Fibroblast of skin of left biceps (primary cell): ENCODE measurements at regions not wholly inside any gene's neighbourhood (a gene's known extent, or its start where the extent isn't known, plus 50 kb on each side); places are given as distances from the start of the nearest gene placed in this dataset.
"Not testable (repeated sequence)": the region's sequence is repeated elsewhere in the genome, so short reads cannot be mapped to it uniquely, and the experiment has no call there.

Experiments
- DNase-seq, 2 experiments: peaks; one replicate each; pipeline ENCODE4 v3.0.0-alpha.2; 2013; ENCODE audit warnings: low read depth in 2 of 2

DNA sequence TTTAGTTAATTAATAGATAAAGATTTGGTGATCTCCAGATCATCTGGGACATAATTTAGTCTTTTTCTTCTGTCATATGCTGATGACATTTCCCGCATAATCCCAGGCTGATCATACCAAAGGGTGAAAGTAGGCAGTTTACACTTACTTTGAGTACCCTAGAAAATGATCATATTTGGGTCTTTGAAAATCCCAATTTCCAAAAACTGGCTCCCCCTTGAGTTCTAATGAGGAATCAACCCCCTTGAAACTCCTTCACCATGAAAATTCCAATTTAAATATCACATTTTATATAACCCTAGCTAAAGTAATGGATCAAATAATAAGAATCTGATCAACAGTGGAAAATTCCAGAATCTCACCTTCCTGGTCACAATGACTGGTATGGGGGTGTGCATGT lies 223.4 kb downstream of the NAF1 start:
- no peak for DNase-seq

DNA sequence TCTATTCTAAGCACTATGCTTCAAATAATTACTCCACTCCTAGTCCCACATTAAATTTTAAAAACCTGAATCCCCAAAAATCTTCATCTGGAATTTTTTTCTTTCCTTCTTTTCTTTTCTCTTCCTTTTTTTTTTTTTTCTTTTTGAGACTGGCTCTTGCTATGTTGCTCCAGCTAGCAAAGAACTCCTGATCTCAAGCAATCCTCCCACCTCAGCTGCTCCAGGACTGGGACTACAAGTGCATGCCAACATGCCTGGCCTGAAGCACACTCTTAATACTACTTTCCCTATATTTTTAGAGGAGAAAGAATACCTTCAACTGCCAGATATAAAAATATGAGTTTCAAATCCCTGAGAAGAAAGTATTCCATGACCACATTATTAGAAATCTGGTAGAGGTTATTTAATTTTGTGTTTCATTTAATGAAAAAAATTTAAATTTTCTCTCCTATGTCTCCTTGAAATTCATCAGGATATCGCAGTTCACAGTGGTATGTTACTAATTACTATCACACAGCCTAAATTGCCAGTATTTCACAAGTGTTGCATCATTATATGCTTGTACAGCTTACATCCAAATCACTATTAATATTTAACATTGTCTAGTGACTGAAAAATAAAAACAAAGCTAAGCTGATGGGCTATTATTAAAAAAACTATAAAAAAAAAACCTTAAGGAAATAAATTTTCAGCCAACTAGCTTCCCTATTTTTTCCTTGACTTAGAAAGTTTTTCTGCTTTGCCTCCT lies 227.8 kb downstream of the NAF1 start:
- peak in 1 of 2 experiments; percentile 5 for DNase-seq

DNA sequence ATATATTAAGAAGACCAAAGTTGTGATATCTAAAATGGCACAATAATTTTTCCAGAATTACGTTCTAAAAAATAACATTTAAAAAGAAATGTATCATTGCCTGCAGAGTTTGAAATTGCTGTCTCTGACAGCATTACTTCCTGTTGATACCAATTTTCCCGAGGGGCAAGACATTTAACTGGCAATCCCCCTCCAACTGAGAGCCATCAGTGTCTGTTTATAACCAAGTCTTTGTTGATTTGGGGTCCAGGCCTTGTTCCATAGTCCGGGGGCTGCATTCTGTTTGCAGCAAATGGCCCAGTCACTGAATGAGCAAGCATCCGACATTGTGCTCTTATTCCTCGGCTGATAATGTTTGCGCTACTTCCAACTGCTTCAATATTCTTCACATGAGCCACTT lies 231.5 kb downstream of the NAF1 start:
- DNase-seq, result no peak

DNA sequence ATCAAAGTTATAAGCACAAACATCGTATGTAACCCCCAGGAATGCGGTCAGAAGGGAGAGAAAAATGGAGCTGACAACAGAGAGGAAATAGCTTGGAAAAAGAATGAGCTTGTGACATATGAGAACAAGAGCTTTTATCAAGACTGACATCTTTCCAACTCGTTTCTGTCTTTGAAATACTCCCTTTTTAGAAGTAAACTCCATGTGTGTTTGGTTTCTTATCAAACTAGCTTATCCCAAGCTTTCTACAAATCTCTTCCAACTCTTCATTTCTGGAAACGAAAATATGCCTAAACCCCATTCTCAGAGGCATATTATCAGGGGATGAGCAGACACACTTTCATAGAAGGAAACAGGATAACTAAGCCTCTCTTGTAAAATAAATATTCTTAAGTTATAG lies 235.4 kb downstream of the NAF1 start:
- DNase-seq, result no peak

DNA sequence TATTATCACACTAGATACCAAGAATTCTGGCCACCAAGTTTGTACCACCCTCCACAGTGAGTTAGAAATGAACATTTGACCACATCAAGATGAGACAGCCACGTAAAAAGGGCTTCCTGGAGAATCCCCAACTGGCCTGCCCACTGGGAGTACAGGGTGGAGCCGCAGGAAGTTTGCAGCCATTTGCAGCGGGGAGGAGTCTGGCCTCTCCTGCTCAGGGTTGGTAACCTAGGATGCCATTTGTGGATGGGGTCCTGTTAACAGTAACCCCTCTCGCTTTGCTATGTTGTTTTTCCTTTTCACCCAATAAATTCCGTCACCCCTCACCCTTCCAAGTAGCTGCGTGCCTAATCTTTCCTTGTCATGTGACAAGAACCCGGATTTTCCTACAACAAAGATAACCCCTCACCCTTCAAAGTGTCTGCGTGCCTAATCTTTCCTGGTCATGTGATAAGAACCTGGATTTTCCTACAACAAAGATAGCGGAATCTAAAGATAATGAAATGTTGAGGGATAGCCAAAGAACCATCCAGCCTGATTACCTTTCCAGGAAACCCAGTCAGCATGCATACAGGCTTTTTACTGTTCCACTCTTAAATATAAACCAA lies 245.4 kb downstream of the NAF1 start:
- no peak for DNase-seq

DNA sequence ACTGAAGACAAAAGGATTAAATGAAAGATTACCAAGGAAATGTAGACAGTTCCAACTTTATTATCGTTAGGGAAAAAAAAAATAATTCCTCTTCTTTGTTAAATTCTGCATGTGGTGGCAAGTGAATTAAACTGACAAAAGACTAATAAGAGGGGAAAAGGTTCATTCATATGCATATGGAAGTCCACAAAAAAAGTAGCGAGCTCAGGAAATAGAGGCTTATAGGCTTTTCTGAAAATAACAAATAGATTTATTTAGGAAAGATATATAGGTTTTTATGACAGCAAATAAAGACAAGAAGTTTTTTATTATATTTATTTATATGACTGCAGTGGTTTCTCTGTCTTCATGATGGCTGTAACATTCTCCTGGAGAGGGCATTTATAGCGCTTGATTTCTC lies 246.0 kb downstream of the NAF1 start:
- DNase-seq, result no peak

DNA sequence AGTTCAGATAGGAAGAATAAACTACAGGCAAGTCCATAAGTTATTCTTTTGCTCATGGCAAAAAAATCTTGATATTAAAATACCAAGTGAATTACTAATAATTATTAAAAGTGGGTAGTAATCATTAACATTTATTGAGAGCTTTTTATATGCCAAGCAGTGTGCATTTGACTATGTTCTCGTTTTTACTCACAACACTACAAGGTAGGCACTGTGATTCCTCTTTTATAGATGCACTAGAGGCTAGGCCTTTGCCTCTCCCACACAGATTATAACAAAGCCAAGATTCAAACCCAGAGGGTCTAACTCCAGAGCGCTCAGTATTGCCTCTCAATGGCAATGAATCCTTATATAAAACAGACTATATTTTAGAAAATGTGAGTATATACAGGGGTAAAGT lies 254.2 kb downstream of the NAF1 start:
- no peak for DNase-seq

DNA sequence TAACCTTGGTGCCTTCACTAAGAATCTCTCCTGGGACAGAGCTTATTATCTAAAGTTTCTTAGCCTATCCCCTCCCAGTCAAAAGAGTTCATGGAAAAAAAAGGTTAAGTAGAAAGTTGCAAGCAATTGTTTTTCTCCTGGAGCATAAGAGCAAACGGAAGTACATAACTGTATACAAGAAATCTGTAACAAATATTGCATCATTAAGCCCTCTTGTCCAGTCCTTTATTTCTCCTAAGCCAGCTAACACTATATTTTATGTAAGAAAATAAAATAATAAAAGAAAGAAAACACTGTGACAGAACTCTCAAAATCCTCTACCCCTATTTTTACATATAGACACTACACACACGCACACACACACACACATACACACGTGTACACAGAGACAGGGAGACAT lies 255.3 kb downstream of the NAF1 start:
- DNase-seq, result no peak

DNA sequence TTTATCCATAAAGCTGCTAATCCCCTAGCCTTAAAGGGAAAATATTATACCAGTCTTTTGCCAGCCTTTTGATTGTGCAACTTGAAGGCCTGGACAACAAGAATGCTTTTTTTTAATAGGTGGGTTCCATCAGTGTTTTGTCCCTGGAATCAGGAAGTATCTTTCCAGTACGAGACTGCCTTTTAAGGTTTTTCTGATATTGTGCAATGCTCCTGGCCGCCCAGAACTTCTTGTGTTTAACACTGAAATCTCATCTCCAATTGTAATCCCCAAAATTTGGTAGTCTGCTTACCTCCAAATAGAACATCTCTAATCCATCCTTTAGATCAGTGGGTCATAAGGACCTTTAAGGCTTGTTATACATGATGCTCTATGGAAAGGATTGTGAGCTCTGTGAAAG lies 256.7 kb downstream of the NAF1 start:
- no peak for DNase-seq

DNA sequence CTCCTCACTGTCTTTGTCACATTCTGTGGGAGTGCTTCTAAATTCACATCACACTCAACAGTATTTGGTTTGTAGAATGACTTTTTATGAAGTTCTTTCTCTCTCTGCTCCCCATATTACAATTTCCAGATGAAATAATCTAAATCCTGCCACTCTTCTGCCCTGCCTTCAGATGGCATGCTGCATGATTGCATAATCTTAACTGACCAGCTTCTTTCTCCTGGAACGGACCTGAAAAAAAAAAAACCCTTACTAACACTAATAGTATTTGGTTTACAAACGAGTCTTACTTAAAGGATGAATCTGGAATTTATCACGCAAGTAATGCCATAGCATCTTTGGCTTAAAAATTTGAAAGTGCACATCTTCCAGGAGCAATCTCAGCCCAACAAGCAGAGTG lies 272.3 kb downstream of the NAF1 start:
- DNase-seq, result no peak

DNA sequence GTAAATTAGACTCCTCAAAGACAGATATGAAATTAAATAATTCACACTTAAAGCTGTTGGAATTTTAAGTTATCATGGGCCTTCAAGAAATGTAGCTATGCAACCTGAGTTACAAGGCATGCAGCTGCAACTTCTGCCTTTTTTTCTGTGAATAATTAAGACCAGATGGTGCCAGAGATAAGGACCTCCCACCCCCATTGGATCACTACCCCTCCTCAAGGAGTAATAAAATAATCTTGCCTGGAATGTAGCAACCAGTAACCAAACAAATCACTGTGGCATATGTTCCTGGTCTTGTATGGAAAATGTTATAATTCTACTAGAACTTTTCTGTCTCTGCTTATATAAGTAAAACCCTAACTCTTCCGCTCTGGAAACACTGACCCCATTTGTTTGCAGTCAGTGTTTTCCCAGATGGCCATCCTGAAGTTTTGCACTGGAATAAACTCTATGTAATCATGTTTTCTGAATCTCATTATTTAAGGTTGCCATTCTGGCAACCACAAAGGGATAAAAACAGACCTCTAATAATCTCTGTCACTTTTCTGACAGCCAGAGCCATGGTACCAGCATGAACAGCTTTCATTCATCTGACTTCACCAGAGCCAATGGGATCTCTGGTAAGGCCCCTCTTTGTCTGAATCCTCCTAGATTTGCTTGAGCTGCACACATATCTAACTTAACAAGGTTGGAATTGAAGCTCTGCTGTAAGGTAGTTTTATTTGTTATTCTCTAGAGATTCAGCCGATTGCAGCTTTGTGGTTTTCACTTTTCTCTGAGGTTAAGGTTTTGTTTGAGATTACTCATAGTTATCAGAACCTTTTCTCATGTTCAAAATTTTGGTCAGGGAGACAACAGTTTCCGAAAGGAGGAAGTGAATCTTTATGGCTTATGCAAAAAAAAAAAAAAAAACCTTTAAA lies 274.6 kb downstream of the NAF1 start:
- peak; percentile 24 to 42 for DNase-seq

DNA sequence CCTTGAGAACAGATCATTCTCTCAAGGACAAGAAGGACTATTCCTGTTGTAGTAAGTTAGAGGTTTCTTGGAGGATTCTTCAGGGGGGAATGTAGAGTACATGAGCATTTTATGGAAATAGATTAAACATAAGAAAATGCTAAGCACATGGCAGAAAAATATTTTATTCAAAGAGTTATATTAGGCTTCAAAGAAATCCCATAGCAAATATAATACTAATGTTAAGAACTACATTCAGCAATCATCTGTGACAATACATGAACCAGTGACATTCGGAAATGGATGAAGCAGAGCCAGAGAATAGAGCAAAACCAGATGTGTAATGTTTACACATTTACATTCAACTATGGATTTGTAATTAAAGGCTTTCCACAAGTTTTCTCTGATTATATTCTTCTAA lies 288.6 kb downstream of the NAF1 start:
- no peak for DNase-seq

DNA sequence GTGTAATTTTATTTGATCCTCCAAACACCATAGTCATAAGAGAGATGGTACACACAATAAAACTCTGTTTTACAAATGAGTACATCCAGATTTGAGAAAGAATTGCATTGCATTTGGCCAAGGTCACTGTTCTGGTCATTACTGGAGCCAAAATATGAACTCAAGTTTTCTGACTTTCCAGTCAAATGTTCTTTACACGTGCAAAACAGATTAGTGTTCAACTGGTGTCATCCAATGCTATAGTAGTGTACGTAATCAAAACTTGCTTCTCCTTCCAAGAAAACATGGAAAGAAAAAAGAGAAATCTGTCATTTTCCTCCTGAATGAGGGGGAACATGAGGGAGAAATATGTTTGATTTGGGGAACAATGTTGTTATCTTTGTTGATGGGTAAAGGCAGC lies 291.9 kb downstream of the NAF1 start:
- DNase-seq, result no peak

DNA sequence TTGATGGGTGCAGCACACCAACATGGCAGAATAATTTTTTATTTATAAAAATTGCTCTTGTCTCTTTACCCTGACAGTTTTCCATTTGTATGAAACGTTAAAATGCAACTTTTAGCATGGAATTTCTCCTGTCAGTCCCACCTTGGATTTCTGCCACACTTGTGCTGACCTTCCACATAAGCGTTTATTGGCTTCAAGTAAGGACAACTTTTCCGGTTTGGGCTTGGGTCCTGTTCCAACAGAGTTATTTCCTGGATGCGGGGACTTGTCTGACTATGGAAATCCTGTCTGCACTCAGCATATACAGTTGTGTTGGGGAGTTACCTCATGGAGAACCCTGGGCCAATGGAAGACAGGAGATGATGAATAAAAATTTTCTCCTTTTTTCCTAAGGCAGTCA lies 294.7 kb downstream of the NAF1 start:
- DNase-seq, result no peak

DNA sequence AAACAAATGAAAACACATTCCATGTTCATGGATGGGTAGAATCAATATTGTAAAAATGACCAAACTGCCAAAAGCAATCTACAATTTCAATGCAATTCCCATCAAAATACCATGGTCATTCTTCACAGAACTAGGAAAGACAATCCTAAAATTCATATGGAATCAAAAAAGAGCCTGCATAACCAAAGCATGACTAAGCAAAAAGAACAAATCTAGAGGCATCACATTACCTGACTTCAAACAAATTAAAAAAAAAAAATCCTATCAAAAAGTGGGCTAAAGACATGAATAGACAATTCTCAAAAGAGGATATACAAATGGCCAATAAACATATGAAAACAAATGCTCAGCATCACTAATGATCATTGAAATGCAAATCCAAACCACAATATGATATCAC lies 297.5 kb downstream of the NAF1 start:
- DNase-seq, result no peak

DNA sequence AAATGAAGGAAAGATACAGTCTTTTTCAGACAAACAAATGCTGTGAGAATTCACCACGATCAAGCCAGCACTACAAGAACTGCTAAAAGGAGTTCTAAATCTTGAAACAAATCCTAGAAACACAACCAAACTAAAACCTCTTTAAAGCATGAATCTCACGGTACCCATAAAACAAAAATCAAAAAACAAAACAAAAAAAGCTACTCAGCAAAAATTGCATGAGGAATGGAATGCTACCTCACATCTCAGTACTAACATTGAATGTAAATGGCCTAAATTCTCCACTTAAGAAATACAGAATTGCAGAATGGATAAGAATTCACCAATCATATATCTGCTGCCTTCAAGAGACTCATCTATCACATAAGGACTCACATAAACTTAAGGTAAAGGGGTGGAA lies 300.1 kb downstream of the NAF1 start:
- no peak for DNase-seq

DNA sequence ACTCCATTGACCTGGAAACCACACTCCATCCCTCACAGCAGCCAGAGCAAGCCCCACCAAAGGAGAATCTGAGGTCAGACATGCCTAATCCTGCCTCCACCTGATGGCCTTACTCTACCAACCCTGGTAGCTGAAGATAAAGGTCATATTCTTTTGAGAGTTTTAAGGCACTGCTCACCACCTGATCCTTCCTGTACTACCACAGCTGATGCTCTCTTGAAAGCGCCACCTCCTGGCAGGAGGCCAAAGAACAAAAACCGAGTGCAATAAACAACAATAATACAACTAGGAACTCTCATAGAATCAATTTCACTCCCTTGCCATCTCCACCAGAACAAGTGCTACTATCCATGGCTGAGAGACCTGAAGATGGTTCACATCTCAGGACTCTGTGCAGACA lies 301.6 kb downstream of the NAF1 start:
- no peak for DNase-seq

DNA sequence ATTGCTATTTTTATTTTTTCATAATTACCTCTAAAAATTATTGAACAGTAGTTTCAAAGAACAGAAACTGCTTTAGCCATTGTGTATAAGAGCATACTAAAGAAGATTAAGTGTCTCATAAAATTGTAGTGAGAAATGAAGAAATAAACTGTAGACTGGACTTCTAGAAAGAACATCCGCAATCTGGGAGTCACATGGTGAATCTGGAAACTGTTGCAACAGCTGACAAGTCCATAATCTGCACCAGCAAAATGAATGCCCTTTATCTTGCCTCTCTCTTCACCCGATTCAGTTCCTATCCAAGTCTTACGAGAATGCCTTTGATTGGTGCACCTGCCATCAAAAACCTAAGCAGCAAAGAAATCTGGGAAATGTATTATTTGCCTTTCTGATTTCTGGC lies 312.9 kb downstream of the NAF1 start:
- DNase-seq, result no peak

DNA sequence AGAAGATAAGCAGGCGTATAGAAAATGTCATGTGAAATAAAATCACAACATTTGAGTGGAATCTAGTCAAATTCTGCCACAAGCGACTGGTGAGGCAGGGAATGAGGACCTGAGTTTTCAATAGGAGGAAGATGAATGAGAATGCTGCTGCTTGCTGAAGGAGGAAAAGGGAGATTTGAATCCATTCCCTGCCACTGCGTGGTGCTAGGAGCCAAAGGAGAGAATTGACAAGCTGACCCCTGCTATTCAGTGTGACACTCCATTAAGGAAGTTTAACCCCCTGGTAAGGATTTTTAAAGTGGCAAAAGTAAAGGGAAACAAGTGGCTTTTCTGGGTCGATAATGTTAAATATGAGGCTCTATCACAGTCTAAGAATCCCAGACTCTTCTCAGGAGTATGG lies 314.0 kb downstream of the NAF1 start:
- no peak for DNase-seq

DNA sequence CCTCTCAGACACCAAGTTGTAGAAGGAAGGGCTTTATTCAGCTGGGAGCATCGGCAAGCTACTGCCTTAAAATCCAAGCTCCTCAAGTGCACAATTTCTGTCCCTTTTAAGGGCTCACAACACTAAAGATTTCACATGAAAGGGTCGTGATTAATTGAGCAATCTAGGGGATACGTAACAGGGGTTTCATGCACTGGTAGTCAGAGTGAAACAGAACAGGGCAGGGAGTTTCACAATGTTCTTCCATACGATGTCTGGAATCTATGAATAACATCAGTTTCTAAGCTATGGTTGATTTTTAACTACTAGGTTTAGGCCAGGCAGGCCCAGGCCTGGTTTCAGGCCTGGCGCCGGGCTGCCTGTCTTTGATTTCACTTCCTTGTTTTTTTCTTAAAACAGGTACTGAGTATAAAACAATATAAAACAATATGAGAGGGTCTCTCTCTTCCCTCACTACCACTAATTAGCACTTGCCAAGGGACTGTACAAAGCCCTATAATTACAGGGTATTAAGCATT lies 315.4 kb downstream of the NAF1 start:
- not testable (repeated sequence) for DNase-seq

DNA sequence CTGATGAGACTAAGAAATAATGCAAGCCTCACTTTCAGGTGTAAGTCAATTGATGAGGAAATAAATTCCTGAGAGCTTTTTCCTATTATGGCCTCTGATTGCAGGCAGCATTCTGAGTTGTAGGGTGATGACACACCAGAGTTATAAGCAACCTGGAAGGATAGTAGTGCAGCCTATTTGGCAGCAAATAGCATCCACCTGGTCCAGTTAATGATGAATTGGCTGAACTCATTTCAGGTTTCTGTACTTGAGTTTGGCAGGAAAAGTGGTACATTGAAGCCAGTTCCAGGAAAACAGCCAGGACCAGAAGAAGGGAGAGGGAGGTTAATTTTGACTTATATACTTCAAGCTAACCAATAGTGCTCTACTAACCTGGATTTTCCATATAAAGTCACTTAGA lies 316.8 kb downstream of the NAF1 start:
- no peak for DNase-seq

DNA sequence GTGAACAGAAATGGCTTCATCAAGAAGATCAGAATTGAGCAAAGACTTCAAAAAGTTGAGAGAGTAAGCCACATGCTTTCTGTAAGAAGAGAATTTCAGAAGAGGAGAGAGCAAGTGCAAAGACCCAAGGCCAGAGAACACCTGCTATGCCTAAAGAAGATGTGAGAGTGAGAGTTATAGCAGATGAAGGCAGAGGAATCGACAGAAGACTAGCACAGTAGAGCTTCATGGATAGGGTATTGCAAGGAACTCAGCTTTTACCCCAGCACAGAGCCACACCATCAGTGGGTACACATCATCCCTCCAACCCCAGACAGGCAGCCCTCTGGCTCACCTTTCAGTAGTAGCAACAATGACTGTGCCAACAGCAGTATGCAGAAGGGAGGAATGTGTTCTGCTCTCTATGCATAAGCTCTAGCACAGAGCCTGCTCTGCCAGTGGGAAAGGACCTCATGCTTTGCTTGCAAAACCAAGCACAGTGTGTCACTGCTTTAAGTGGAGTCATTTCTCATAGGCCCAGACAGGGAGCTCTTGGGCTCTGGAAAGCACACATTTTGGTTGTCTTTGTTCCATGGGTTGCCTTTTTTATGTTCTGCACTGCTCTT lies 318.6 kb downstream of the NAF1 start:
- DNase-seq, result no peak
